Neural cell (in vitro differentiated cells): ENCODE measurements at regions not wholly inside any gene's neighbourhood (a gene's known extent, or its start where the extent isn't known, plus 50 kb on each side); places are given as distances from the start of the nearest gene placed in this dataset.

Experiments
- CTCF ChIP-seq: fragments of 450-650 bp; IDR thresholded peaks from 2 replicates; pipeline ENCODE4 v1.5.1; 2014; ENCODE audit warnings: antibody characterized with exemption, mild to moderate bottlenecking, moderate library complexity; ENCODE audit not compliant: poor library complexity, severe bottlenecking
- EP300 ChIP-seq: fragments of 450-650 bp; conservative IDR thresholded peaks from 2 replicates; pipeline ENCODE4 v1.6.1; 2014; ENCODE audit warnings: antibody characterized with exemption, mild to moderate bottlenecking, moderate library complexity; ENCODE audit not compliant: poor library complexity, severe bottlenecking
- MXI1 ChIP-seq: fragments of 450-650 bp; conservative IDR thresholded peaks from 2 replicates; pipeline ENCODE4 v1.6.1; 2014; ENCODE audit warnings: antibody characterized with exemption, mild to moderate bottlenecking; ENCODE audit not compliant: poor library complexity, severe bottlenecking

- TF ChIP-seq MXI1 (no peak), CTCF (no peak), EP300 (no peak)
Measured at GRCh38 chr12:124658302-124658701, 90.9 kb upstream of the NCOR2 start.
